ENCODE measurements at regions not wholly inside any gene's neighbourhood (a gene's known extent, or its start where the extent isn't known, plus 50 kb on each side); places are given as distances from the start of the nearest gene placed in this dataset.
A peak's percentile ranks its signal among the peaks of the same experiment; 100 is the strongest.

- Histone ChIP-seq H3K4me3 (ENCODE audit: low read depth in 1 of 2, low read length in 2 of 2) (no peak overlapping the region), H3K9me3 (ENCODE audit: control insufficient read depth in 1 of 2, low read length in 2 of 2) (no peaks in the 10 kb centered on the region), H3K27me3 (ENCODE audit: control insufficient read depth in 1 of 2, insufficient read depth in 2 of 2, low read length in 2 of 2) (no peaks in the 10 kb centered on the region), H3K4me1 (ENCODE audit: control insufficient read depth in 1 of 2, insufficient read depth in 2 of 2, low read length in 2 of 2) (peaks cover 17 to 32% of the 10 kb centered on the region in 2 donors), H3K27ac (ENCODE audit: low read depth, low read length) (no peak overlapping the region), H3K36me3 (ENCODE audit: control insufficient read depth in 1 of 2, insufficient read depth in 2 of 2, low read length in 2 of 2) (no peaks in the 10 kb centered on the region), H3K9ac (ENCODE audit: low read depth in 1 of 2, low read length in 2 of 2) (no peak overlapping the region)
Observed at GRCh38 chr21:43308101-43308814, 118.7 kb downstream of the SIK1 start.

DNA sequence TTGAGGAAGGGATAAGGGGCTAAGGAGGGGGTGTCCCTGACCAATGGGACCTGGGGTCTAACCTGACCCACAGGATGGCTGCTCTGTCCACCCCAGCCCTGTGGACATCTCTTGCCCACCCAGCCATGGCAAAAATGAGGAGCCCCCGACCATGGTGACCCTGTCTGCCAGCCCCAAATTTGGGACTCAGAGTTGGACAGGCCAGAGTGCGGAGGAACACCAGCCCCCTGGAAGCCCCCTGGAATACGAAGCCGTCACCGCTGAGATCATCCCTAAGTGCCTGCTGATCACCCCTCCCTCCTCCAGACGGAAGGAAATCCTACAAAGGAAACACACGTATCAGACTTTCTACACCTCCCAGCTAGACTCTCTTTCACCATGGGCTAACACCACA is 119.3 kb downstream of the SIK1 start:
- no peaks in the 10 kb centered on the region for H3K36me3 ChIP-seq (ENCODE audit: control insufficient read depth in 1 of 2, insufficient read depth in 2 of 2, low read length in 2 of 2)
- H3K27ac ChIP-seq (ENCODE audit: low read depth, low read length), result no peak overlapping the region
- peaks cover 17 to 32% of the 10 kb centered on the region in 2 donors for H3K4me1 ChIP-seq (ENCODE audit: control insufficient read depth in 1 of 2, insufficient read depth in 2 of 2, low read length in 2 of 2)
- H3K9me3 ChIP-seq (ENCODE audit: control insufficient read depth in 1 of 2, low read length in 2 of 2), result no peaks in the 10 kb centered on the region
- no peak overlapping the region for H3K4me3 ChIP-seq (ENCODE audit: low read depth in 1 of 2, low read length in 2 of 2)
- H3K27me3 ChIP-seq (ENCODE audit: control insufficient read depth in 1 of 2, insufficient read depth in 2 of 2, low read length in 2 of 2), result no peaks in the 10 kb centered on the region
- H3K9ac ChIP-seq (ENCODE audit: low read depth in 1 of 2, low read length in 2 of 2), result no peak overlapping the region

- Histone ChIP-seq H3K27me3 (ENCODE audit: control insufficient read depth in 1 of 2, insufficient read depth in 2 of 2, low read length in 2 of 2) (no peaks in the 10 kb centered on the region), H3K4me1 (ENCODE audit: control insufficient read depth in 1 of 2, insufficient read depth in 2 of 2, low read length in 2 of 2) (peaks cover 15 to 29% of the 10 kb centered on the region in 2 donors), H3K4me3 (ENCODE audit: low read depth in 1 of 2, low read length in 2 of 2) (no peak overlapping the region), H3K9me3 (ENCODE audit: control insufficient read depth in 1 of 2, low read length in 2 of 2) (no peaks in the 10 kb centered on the region), H3K36me3 (ENCODE audit: control insufficient read depth in 1 of 2, insufficient read depth in 2 of 2, low read length in 2 of 2) (no peaks in the 10 kb centered on the region), H3K9ac (ENCODE audit: low read depth in 1 of 2, low read length in 2 of 2) (no peak overlapping the region), H3K27ac (ENCODE audit: low read depth, low read length) (peak overlapping the region; percentile 36)
Observed at GRCh38 chr21:43306911-43307676, 119.8 kb downstream of the SIK1 start.

GRCh38 chr21:43306391-43306790 is 120.5 kb downstream of the SIK1 start:
- no peaks in the 10 kb centered on the region for H3K27me3 ChIP-seq (ENCODE audit: control insufficient read depth in 1 of 2, insufficient read depth in 2 of 2, low read length in 2 of 2)
- H3K36me3 ChIP-seq (ENCODE audit: control insufficient read depth in 1 of 2, insufficient read depth in 2 of 2, low read length in 2 of 2), result no peaks in the 10 kb centered on the region
- H3K27ac ChIP-seq (ENCODE audit: low read depth, low read length), result peak overlapping the region; percentile 36
- no peaks in the 10 kb centered on the region for H3K9me3 ChIP-seq (ENCODE audit: control insufficient read depth in 1 of 2, low read length in 2 of 2)
- no peak overlapping the region for H3K9ac ChIP-seq (ENCODE audit: low read depth in 1 of 2, low read length in 2 of 2)
- no peak overlapping the region for H3K4me3 ChIP-seq (ENCODE audit: low read depth in 1 of 2, low read length in 2 of 2)
- H3K4me1 ChIP-seq (ENCODE audit: control insufficient read depth in 1 of 2, insufficient read depth in 2 of 2, low read length in 2 of 2), result peaks cover 8 to 22% of the 10 kb centered on the region in 2 donors

- Histone ChIP-seq H3K9ac (ENCODE audit: low read depth in 1 of 2, low read length in 2 of 2) (no peak overlapping the region), H3K4me1 (ENCODE audit: control insufficient read depth in 1 of 2, insufficient read depth in 2 of 2, low read length in 2 of 2) (peaks cover 2 to 16% of the 10 kb centered on the region in 2 donors), H3K36me3 (ENCODE audit: control insufficient read depth in 1 of 2, insufficient read depth in 2 of 2, low read length in 2 of 2) (no peaks in the 10 kb centered on the region), H3K27me3 (ENCODE audit: control insufficient read depth in 1 of 2, insufficient read depth in 2 of 2, low read length in 2 of 2) (no peaks in the 10 kb centered on the region), H3K27ac (ENCODE audit: low read depth, low read length) (no peak overlapping the region), H3K9me3 (ENCODE audit: control insufficient read depth in 1 of 2, low read length in 2 of 2) (no peaks in the 10 kb centered on the region), H3K4me3 (ENCODE audit: low read depth in 1 of 2, low read length in 2 of 2) (no peak overlapping the region)
Observed at GRCh38 chr21:43305811-43306311, 121.1 kb downstream of the SIK1 start.

- Histone ChIP-seq H3K9me3 (ENCODE audit: control insufficient read depth in 1 of 2, low read length in 2 of 2) (no peaks in the 10 kb centered on the region), H3K9ac (ENCODE audit: low read depth in 1 of 2, low read length in 2 of 2) (no peak overlapping the region), H3K4me1 (ENCODE audit: control insufficient read depth in 1 of 2, insufficient read depth in 2 of 2, low read length in 2 of 2) (peaks cover 0 to 13% of the 10 kb centered on the region in 2 donors), H3K36me3 (ENCODE audit: control insufficient read depth in 1 of 2, insufficient read depth in 2 of 2, low read length in 2 of 2) (no peaks in the 10 kb centered on the region), H3K4me3 (ENCODE audit: low read depth in 1 of 2, low read length in 2 of 2) (no peak overlapping the region), H3K27ac (ENCODE audit: low read depth, low read length) (no peak overlapping the region), H3K27me3 (ENCODE audit: control insufficient read depth in 1 of 2, insufficient read depth in 2 of 2, low read length in 2 of 2) (no peaks in the 10 kb centered on the region)
Observed at GRCh38 chr21:43305336-43305665, 121.6 kb downstream of the SIK1 start.

GRCh38 chr21:43304621-43305335 is 122.2 kb downstream of the SIK1 start:
- Histone ChIP-seq H3K27ac (ENCODE audit: low read depth, low read length) (no peak overlapping the region), H3K4me3 (ENCODE audit: low read depth in 1 of 2, low read length in 2 of 2) (no peak overlapping the region)

GRCh38 chr21:43304206-43304605 is 122.7 kb downstream of the SIK1 start:
- H3K27ac ChIP-seq (ENCODE audit: low read depth, low read length), result no peak overlapping the region
- no peak overlapping the region for H3K9ac ChIP-seq (ENCODE audit: low read depth in 1 of 2, low read length in 2 of 2)
- no peaks in the 10 kb centered on the region for H3K9me3 ChIP-seq (ENCODE audit: control insufficient read depth in 1 of 2, low read length in 2 of 2)
- H3K27me3 ChIP-seq (ENCODE audit: control insufficient read depth in 1 of 2, insufficient read depth in 2 of 2, low read length in 2 of 2), result no peaks in the 10 kb centered on the region
- no peaks in the 10 kb centered on the region for H3K36me3 ChIP-seq (ENCODE audit: control insufficient read depth in 1 of 2, insufficient read depth in 2 of 2, low read length in 2 of 2)
- peaks cover 0 to 13% of the 10 kb centered on the region in 2 donors for H3K4me1 ChIP-seq (ENCODE audit: control insufficient read depth in 1 of 2, insufficient read depth in 2 of 2, low read length in 2 of 2)
- no peak overlapping the region for H3K4me3 ChIP-seq (ENCODE audit: low read depth in 1 of 2, low read length in 2 of 2)

More at GRCh38 chr21:43304621-43305335, 122.2 kb downstream of the SIK1 start:
- no peaks in the 10 kb centered on the region for H3K27me3 ChIP-seq (ENCODE audit: control insufficient read depth in 1 of 2, insufficient read depth in 2 of 2, low read length in 2 of 2)
- no peak overlapping the region for H3K9ac ChIP-seq (ENCODE audit: low read depth in 1 of 2, low read length in 2 of 2)
- no peaks in the 10 kb centered on the region for H3K36me3 ChIP-seq (ENCODE audit: control insufficient read depth in 1 of 2, insufficient read depth in 2 of 2, low read length in 2 of 2)
- no peaks in the 10 kb centered on the region for H3K9me3 ChIP-seq (ENCODE audit: control insufficient read depth in 1 of 2, low read length in 2 of 2)
- H3K4me1 ChIP-seq (ENCODE audit: control insufficient read depth in 1 of 2, insufficient read depth in 2 of 2, low read length in 2 of 2), result peaks cover 0 to 13% of the 10 kb centered on the region in 2 donors

- no peaks in the 10 kb centered on the region for H3K9me3 ChIP-seq (ENCODE audit: control insufficient read depth in 1 of 2, low read length in 2 of 2)
- H3K36me3 ChIP-seq (ENCODE audit: control insufficient read depth in 1 of 2, insufficient read depth in 2 of 2, low read length in 2 of 2), result no peaks in the 10 kb centered on the region
- no peak overlapping the region for H3K9ac ChIP-seq (ENCODE audit: low read depth in 1 of 2, low read length in 2 of 2)
- no peak overlapping the region for H3K27ac ChIP-seq (ENCODE audit: low read depth, low read length)
- H3K4me1 ChIP-seq (ENCODE audit: control insufficient read depth in 1 of 2, insufficient read depth in 2 of 2, low read length in 2 of 2), result peaks cover 0 to 13% of the 10 kb centered on the region in 2 donors
- H3K4me3 ChIP-seq (ENCODE audit: low read depth in 1 of 2, low read length in 2 of 2), result no peak overlapping the region
- H3K27me3 ChIP-seq (ENCODE audit: control insufficient read depth in 1 of 2, insufficient read depth in 2 of 2, low read length in 2 of 2), result no peaks in the 10 kb centered on the region
Observed at GRCh38 chr21:43303275-43304178, 123.4 kb downstream of the SIK1 start.
